ENCODE measurements at regions not wholly inside any gene's neighbourhood (a gene's known extent, or its start where the extent isn't known, plus 50 kb on each side); places are given as distances from the start of the nearest gene placed in this dataset.

GRCh38 chr4:175419236-175419718, 392.8 kb downstream of the GPM6A start:
- DNase-seq (ENCODE audit: extremely low spot score, insufficient read length, low read depth) (no peak), FAIRE-seq (no peak)

- DNase-seq (ENCODE audit: extremely low spot score, insufficient read length, low read depth): no peak
- FAIRE-seq: no peak
These were observed 390.6 kb downstream of the GPM6A start for GRCh38 chr4:175421506-175421905.

- no peak for FAIRE-seq
These were observed 389.7 kb downstream of the GPM6A start for GRCh38 chr4:175422331-175422730.

GRCh38 chr4:175424111-175424510, 388.0 kb downstream of the GPM6A start:
- DNase-seq (ENCODE audit: extremely low spot score, insufficient read length, low read depth) (no peak), FAIRE-seq (no peak)

More at GRCh38 chr4:175422331-175422730, 389.7 kb downstream of the GPM6A start:
- no peak for DNase-seq (ENCODE audit: extremely low spot score, insufficient read length, low read depth)

GRCh38 chr4:175427751-175428150, 384.3 kb downstream of the GPM6A start:
- DNase-seq (ENCODE audit: extremely low spot score, insufficient read length, low read depth) (no peak), FAIRE-seq (no peak)

- FAIRE-seq (no peak), DNase-seq (ENCODE audit: extremely low spot score, insufficient read length, low read depth) (no peak)
These were observed 380.4 kb downstream of the GPM6A start for GRCh38 chr4:175431694-175432093.

GRCh38 chr4:175435381-175435783, 376.7 kb downstream of the GPM6A start:
- DNase-seq (ENCODE audit: extremely low spot score, insufficient read length, low read depth): no peak

GRCh38 chr4:175436196-175436595, 375.9 kb downstream of the GPM6A start:
- FAIRE-seq (no peak), DNase-seq (ENCODE audit: extremely low spot score, insufficient read length, low read depth) (no peak)

More at GRCh38 chr4:175435381-175435783, 376.7 kb downstream of the GPM6A start:
- FAIRE-seq: no peak

GRCh38 chr4:175440786-175441185, 371.3 kb downstream of the GPM6A start:
- FAIRE-seq (no peak), DNase-seq (ENCODE audit: extremely low spot score, insufficient read length, low read depth) (no peak)

- DNase-seq (ENCODE audit: extremely low spot score, insufficient read length, low read depth) (no peak), FAIRE-seq (no peak)
These were observed 370.8 kb downstream of the GPM6A start for GRCh38 chr4:175441256-175441655.

- DNase-seq (ENCODE audit: extremely low spot score, insufficient read length, low read depth): no peak
- FAIRE-seq: no peak
These were observed 368.5 kb downstream of the GPM6A start for GRCh38 chr4:175443547-175443946.

- FAIRE-seq (no peak), DNase-seq (ENCODE audit: extremely low spot score, insufficient read length, low read depth) (no peak)
These were observed 367.6 kb downstream of the GPM6A start for GRCh38 chr4:175444512-175444911.

GRCh38 chr4:175447016-175447415, 365.0 kb downstream of the GPM6A start:
- FAIRE-seq (no peak), DNase-seq (ENCODE audit: extremely low spot score, insufficient read length, low read depth) (no peak)

GRCh38 chr4:175450446-175450845, 361.6 kb downstream of the GPM6A start:
- FAIRE-seq: no peak
- no peak for DNase-seq (ENCODE audit: extremely low spot score, insufficient read length, low read depth)

GRCh38 chr4:175451238-175451965, 360.7 kb downstream of the GPM6A start:
- no peak for DNase-seq (ENCODE audit: extremely low spot score, insufficient read length, low read depth)
- no peak for FAIRE-seq

GRCh38 chr4:175453456-175453855, 358.6 kb downstream of the GPM6A start:
- DNase-seq (ENCODE audit: extremely low spot score, insufficient read length, low read depth) (no peak), FAIRE-seq (no peak)

GRCh38 chr4:175456131-175456530, 355.9 kb downstream of the GPM6A start:
- DNase-seq (ENCODE audit: extremely low spot score, insufficient read length, low read depth) (no peak), FAIRE-seq (no peak)

GRCh38 chr4:175457956-175458355, 354.1 kb downstream of the GPM6A start:
- FAIRE-seq (no peak), DNase-seq (ENCODE audit: extremely low spot score, insufficient read length, low read depth) (no peak)

- no peak for DNase-seq (ENCODE audit: extremely low spot score, insufficient read length, low read depth)
- FAIRE-seq: no peak
These were observed 352.5 kb downstream of the GPM6A start for GRCh38 chr4:175459571-175459970.

- FAIRE-seq: no peak
- DNase-seq (ENCODE audit: extremely low spot score, insufficient read length, low read depth): no peak
These were observed 351.6 kb downstream of the GPM6A start for GRCh38 chr4:175460414-175460813.

- no peak for FAIRE-seq
- DNase-seq (ENCODE audit: extremely low spot score, insufficient read length, low read depth): no peak
These were observed 342.6 kb downstream of the GPM6A start for GRCh38 chr4:175469514-175469913.

- no peak for DNase-seq (ENCODE audit: extremely low spot score, insufficient read length, low read depth)
- FAIRE-seq: no peak
These were observed 341.9 kb downstream of the GPM6A start for GRCh38 chr4:175470131-175470530.

All from GM18507 (cell line).